NCI-H345 treated with DMSO at 0.1 percent for 48 hours (cell line): ENCODE measurements at regions not wholly inside any gene's neighbourhood (a gene's known extent, or its start where the extent isn't known, plus 50 kb on each side); places are given as distances from the start of the nearest gene placed in this dataset.
"Not testable (repeated sequence)": the region's sequence is repeated elsewhere in the genome, so short reads cannot be mapped to it uniquely, and the experiment has no call there.

ENCODE experiments used
- DNase-seq: peaks from one replicate; lab custom pipeline; 2025; ENCODE audit not compliant: unreplicated experiment; lab: John Stamatoyannopoulos, UW

DNA sequence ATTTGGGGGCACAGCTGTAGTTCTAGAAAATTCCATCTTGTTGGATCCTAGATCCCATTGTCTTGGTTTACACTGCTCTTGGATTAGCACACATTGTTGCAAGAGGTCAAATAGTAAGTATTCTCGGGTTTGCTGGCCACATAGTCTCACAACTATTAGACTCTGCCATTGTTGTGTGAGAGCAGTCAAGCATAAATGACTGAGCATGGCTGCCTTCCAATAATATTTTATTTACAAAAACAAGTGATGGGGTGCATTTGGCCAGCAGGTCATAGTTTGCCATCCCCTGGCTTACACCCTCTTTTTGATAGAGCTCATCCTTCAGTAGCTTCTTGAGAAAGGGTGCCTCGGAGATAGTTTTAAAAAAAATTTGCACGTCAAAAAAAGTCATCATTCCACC is 77.9 kb upstream of the ALX4 start:
- DNase-seq: no peak

DNA sequence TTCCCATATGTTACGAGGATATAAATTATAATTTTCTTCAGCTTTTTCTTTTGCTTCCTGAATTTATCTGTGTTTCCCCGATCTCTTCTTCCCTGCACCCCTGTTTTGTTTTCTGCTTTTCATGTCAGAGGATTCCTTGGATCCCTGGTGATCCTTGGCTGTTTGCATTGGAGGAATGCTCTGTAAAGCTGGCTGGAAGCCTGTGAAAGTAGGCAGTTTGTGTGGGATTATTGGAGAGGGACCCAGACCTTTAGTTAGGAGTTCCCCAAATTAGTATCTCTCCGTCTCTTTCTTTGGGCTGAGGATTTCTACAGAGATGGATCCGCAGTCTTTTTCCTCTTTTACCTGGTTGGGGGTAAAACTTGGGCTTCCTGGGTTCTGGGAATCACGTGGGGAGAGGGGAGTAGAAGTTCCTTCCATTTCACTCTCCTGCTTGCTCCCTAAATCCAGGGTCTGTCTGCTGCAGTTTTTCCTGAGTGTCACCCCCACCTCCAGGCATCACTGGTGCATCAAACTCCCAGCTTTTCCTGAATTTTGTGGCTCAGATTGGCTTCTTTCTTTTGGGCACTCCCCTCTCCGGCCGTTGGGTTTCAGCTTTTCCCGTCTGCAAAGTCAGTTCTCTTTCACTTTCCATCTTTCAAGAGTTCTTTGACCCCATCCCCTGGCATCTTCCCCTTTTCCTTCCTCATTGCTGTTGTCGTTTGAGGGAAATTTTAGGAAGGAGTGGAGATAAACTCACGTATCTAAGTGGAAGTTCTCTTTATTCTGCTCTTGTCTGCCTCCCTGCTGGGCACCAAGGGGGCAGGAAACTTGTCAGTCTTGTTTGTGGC is 79.1 kb upstream of the ALX4 start:
- DNase-seq: no peak

DNA sequence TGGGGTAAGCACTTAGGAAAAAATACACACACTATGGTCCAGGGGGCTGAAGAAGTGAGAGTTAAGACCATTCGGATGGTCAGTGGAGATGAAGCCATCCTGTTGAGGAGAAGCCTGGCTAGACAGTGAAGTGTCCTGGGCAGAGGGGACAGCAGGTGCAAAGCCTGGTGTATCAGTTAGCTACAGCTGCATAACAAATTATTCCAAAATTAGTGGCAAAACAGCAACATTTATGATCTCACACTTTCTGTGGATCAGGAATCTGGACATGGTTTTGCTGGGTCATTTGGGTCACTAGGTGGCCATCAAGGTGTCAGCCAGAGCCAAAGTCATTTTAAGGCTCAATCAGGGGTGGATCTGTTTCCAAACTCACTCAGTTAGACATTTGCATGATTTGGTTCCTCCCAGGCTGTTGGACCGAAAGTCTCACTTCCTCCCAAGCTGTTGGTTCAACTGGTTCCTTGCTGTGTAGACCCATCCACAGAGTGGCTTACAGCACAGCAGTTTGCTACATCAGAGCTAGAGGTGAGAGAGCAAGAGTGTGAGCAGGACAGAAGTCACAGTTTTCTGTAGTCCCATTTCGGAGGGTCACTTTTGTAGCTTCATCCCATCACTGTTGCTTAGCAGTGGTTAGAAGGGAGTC is 80.1 kb upstream of the ALX4 start:
- DNase-seq: no peak

DNA sequence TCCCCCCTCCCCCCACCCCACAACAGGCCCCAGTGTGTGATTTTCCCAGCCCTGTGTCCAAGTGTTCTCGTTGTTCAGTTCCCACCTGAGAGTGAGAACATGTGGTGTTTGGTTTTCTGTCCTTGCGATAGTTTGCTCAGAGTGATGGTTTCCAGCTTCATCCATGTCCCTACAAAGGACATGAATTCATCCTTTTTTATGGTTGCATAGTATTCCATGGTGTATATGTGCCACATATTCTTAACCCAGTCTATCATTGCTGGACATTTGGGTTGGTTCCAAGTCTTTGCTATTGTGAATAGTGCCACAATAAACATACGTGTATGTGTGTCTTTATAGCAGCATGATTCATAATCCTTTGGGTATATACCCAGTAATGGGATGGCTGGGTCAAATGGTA is 81.1 kb upstream of the ALX4 start:
- not testable (repeated sequence) for DNase-seq

DNA sequence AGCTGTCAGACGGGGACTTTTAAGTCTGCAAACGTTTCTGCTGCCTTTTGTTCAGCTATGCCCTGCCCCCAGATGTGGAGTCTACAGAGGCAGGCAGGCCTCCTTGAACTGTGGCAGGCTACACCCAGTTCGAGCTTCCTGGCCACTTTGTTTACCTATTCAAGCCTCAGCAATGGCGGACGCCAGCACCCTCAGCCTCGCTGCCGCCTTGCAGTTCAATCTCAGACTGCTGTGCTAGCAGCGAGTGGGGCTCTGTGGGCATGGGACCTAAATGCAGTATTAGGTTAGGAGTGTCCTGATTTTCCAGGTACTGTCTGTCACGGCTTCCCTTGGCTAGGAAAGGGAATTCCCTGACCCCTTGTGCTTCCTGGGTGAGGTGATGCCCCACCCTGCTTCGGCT is 86.8 kb upstream of the ALX4 start:
- not testable (repeated sequence) for DNase-seq

DNA sequence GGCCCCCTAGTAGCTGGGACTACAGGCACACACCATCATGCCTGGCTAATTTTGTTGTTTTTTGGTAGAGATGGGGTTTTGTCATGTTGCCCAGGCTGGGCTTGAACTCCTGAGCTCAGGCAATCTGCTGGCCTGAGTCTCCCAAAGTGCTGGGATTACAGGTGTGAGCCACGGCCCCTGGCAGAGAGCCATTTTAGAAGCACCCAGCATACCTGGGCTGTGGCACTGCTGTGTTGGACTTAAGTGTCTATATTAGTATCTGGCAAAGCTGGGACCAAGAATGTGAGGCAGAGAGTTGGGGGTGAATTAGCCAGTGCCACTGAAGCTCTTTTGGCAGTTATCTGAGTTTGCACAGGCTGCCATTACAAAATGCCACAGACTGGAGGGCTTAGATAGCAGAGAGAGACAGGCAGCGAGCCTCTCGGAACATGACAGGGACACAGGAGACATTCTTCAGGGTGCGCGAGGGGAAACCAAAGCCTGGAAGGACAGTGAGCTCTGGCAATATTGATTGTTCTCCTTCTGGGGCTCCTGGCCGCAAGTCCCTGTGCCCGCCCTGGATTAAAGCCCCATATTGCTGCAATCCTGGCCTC is 87.7 kb upstream of the ALX4 start:
- DNase-seq: no peak

DNA sequence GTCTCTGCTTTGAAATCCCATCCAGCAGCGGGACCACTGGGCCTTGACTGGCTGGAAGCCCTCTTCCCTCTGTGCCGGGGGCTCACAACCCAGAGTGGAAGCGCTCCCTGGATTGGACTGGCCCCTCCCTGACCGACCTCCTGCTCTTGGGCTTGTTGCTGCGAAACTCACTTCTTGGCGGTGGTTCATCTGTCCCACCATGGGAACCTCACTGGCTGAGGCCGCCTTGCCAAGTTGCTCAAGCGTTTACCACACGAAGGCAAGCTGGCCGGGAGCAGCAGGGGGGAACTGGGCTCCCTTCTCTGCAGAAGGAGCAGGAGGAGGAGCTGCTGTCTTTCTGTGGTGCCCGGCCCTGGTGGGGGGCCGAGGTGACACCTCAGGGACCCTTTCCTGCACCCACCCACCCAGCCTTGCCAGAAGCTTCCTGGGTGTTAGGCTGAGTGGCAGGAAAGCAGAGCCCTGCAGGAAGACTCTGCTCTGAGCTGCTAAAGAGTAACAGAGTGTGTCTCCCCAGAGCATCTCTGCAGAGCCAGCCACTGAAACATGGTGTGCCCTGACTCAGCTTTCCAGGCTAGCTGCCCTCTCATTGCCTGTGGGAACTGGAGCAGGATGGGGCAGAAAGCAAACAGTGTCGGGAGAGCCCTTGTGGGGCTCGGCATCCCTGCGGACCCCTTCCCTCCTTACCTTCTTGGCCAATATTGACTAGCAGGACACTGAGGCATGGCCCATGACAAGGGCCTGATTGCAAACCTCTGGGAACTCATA is 88.5 kb upstream of the ALX4 start:
- DNase-seq: no peak

DNA sequence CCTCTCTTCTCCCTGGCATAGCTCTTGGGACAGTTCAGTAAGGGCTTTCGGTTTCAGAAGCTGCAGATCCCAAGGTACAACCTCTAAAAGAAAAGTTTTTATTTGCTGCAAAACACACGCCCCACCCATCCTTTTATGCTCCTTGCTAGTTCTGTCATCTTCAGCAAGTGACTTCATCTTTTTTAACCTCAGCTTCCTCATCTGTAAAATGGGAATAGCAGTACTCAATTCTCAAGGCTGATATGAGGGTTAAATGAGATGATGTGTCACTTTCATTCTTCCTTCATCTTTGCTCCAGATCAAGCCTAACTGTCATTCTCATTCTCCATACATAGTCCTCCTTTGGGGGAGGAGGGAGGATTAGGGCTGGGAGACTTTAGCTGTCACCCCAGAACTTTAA is 90.0 kb upstream of the ALX4 start:
- DNase-seq: no peak

DNA sequence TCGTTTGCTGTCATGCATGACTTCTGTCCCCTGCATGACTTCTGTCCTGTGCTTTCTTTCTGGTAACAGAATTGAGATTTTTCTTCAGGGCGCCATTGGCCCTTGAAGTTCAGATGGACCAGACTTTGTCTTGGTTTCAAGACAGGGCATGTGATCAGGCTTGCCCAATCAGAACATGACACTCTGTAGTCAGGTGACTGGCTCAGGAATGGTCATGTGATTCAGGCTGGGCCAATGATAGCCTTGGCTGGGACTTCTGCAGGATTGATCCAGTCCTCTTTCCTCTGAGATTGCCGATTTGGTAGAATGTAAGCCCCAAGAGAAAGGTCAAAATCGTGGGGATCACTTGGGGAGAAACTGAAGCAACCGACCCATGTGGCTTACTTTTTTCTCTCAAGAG is 90.5 kb upstream of the ALX4 start:
- no peak for DNase-seq

DNA sequence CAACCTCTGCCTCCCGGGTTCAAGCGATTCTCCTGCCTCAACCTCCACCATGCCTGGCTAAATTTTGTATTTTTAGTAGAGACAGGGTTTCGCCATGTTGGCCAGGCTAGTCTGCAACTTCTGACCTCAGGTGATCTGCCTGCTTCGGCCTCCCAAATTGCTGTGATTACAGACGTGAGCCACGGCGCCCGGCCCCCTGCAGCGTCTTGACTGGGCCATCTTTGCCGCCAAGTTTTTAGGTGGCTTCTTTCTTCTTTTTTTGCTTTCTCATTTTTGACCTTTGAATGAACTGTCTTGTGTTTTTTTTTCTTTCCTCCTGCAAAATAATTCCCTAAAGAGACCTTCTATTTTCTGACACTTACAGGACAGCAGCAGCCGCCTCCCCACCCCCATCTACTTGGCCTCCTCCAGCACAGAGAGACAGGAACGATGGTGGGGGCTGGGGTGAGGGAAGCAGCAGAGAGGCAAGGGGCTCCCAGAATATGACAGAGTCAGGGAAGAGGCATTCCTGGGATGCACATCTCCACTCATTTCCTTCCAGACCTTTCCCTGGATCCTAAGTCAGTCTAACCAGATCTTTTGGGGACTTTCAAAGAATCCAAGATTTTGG is 92.6 kb upstream of the ALX4 start:
- DNase-seq: no peak

DNA sequence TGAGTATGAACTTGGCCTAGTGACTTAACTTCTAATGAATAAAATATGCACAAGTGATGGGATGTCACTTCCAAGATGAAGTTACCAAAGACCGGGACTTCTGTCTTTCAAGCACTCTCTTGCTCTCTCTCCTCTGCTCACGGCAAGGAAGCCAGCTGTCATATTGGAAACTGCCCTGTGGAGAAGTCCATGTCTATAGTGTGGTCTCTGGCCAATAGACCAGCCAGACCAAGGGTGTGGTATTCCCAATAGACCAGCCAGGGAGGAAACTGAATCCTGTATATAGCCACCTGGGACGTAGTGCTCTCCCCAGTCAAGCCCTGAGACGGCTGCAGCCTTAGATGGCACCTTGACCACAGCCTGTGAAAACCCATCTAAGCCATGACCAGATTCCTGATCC is 93.2 kb upstream of the ALX4 start:
- no peak for DNase-seq

DNA sequence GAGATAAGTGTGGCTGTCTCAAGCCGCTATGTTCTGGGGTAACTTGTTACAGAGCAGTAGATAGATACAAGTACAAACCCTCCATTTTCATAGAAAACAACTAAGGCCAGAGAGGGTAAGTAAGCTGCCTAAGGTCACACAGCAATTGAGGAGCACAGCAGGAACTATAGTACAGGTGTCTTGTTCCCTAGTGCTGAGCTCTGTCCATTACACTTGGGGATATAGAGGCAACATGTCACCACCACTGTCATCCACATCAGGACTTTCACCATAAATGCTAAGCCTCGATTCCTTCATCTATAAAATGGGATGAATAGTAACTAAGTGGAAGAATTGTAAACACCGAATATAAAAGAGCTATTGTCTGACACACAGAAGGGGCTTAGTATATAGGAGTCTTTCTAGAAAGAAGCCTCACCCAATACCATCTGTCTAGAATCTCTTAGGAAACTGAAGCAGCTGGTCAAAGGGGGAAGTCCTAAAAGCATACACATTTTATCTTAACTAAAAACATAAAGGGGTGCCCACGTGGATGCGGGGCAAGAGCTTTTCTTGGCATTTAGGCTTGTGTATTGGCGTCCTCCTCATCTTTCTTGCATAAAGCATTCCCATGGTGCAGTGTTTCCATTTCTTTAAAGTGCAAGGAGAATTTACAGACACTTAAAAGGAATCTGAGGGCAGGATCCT is 93.8 kb upstream of the ALX4 start:
- DNase-seq: no peak

DNA sequence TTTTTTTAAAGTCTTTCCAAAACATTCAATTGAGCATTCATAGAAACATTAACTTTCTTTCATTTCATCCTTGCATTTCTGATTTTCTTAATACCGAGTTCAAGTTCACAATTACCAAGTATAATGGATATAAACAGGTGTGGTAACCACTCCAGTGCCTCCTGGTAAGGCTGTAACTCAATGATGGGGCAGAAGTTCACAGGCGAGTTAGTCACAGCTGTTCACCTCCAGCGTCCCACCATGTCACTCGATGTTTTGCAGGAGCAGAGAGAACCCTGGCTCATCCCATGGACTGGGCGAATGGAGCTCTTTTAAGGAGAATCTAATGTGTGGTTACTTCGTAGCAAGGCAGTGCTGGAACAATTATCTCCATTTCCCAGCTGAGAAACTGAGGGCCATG is 94.4 kb upstream of the ALX4 start:
- no peak for DNase-seq

DNA sequence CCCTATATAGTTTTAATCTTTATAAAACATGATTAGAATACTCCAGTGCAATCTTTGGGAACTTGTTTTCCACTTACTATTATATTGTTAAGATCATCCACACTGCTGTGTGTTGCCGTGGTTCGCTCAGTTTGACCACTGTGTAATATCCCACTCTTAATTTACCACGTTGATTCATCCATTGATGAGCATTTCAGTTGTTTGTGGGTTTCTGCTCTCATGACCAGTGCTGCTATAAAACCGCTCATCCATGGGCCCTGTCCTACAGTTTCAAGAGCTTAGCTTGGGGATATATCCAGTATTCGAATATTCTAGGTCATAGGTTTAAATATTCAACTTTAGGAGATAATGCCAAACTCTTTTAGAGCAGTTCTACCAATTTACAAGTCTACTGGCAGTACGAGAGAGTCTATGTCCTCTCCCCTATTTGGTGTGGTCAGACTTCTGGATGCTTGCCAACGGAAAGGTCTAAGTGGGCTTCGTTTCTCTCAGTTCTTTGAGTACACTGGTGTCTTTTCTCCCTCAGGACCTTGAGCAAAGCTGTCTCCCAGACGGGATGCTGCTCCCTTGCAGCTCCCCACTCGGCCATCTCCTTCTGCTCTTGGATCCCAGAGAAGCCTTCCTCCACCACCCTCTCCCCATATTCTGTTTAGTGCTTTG is 94.9 kb upstream of the ALX4 start:
- no peak for DNase-seq

DNA sequence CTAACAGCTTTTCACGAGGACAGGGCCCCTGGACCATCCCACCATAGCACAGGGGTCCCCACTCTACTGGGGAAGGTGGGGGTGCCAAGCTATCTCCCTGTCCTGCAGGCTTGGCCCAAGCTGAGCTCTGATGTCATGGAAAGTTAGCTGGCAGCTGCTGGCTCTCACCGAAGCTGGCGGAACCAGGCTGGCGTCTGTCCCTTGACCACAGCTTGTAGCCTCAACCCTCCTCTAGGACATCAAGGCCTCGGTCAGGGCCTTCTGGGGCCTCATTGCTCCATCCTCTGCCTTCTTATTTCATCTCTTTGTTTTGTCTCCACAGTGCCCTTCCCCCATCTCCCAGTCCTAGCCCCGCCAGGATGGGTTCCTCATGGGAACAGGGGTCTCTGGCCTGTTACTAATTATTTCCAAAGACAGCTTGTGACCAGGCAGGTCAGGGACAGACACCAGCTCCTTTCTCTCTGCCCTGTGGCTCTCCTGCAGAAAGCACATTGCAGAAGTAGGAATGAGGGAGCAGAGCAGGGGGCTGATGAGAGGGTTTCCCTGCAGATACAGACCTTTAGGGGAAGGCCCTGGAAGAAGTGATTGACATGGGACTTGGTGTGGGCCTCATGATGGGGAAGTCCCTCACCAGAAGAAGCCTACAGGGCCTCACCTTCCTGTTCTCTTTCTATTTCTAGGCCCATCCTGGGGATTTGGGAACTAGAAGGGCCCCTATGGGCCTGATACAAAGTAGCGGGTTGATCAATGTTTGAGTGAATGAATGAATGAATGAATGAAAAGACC is 97.5 kb upstream of the ALX4 start:
- DNase-seq: no peak

DNA sequence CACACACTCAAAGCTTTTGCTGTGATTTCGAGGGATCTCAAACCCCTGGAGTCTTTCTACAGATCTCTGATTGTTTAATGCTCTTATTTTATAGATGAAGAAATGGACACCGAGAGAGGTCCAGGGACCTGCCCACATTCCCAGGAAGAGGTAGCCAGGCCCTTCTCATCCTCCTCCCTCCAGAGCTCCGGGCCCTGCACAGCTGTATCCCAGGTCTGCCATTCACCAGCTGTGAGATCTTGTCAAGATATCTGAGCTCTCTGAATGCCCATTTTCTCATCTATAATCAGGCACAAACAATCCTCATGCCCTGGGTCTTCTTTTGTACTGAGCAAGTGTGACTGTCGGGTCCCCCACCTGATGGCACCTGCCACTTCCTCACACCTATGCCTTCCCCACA is 98.2 kb upstream of the ALX4 start:
- DNase-seq: no peak

DNA sequence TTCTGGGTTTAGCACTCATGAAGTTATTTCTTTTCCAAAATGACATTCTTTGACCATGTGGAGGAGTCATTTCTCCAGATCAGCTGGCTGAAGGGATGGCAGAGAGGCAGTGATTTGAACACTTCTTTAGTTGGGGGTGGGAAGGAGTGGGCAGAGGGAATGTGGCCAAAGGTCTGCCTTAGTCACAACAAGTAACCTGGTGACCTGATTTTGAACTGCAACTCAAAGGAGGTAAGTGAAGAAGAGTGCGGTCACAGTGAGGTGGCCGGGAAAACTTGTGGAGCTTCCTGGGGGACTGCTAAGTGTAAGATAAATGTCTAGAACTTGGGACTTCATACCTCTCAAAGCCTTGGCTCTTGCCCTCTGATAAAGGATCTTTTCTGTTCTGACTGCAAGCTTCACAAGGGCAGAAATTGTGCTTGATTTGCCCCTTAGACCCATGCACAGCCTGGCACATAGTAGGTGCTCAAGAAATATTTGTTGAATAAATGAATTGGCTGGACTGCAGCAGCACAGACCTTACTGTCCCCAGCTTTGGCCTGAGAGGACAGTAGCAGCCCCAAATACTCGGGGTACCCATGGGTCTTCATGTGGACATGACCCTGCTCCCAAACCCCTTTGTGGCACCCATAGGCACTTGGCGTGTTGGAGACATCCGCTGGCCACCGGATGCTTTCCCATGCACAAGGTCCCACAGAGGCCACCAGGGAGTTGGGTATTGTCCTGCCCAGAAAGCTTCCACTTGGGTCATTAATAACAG is 99.0 kb upstream of the ALX4 start:
- DNase-seq: no peak

DNA sequence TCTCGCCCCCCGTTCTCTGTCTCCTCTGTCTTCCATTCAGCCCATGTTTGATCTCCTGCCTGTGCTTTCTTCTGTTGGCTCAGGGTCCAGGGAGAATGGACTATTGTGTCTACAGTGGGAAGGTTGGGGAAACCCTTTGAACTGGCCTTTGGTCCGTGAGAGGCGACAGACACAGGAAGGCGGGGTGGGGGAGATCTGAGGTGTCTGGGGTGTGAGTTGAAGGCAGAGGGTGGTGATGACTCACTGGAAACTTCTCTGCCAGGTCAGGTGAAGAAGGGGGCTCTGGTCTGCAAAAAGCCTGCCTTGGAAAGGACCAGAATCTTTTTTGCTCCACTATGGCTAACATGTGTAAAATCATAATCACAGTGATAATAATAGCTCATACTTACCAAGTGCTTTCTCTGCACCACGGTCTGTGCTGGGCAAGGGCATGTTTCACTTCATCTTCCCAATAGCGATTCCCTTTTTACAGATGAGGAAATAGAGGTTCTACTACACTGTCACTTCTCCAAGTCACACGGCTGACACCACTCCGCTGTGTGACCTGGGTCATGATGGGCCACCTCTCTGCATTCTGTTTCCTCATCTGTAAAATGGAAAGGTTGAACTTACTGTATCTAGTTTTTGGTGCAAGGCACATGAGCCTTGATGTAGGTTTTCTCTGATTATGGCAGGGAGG is 99.8 kb upstream of the ALX4 start:
- DNase-seq: no peak
